ENCODE measurements at regions not wholly inside any gene's neighbourhood (a gene's known extent, or its start where the extent isn't known, plus 50 kb on each side); places are given as distances from the start of the nearest gene placed in this dataset.

- no peak for DNase-seq (ENCODE audit: low spot score)
- Histone ChIP-seq H3K4me1 (ENCODE audit: insufficient read depth) (no peaks in the 10 kb centered on the region), H3K4me2 (no peak overlapping the region), H2AFZ (no peak overlapping the region), H3F3A (replicated peaks; ENCODE audit: low read depth) (no peaks in the 10 kb centered on the region), H3K79me2 (replicated peaks; ENCODE audit: insufficient read depth) (no peaks in the 10 kb centered on the region), H3K9me2 (ENCODE audit: insufficient read depth) (no peaks in the 10 kb centered on the region), H3K36me3 (ENCODE audit: insufficient read depth) (no peaks in the 10 kb centered on the region), H3K27me3 (ENCODE audit: insufficient read depth) (no peaks in the 10 kb centered on the region), H4K20me1 (replicated peaks; ENCODE audit: insufficient read depth) (no peaks in the 10 kb centered on the region), H3K4me3 (no peak overlapping the region), H3K27ac (ENCODE audit: low read depth) (no peak overlapping the region)
- ATAC-seq = no peak
- Mint-ChIP-seq H3K9me3 (no peaks in the 10 kb centered on the region), H3K27me3 (ENCODE audit: insufficient read depth, low read depth, poor library complexity) (no peaks in the 10 kb centered on the region), H3K4me3 (no peak overlapping the region), H3K4me1 (no peaks in the 10 kb centered on the region), H3K27ac (no peak overlapping the region), H3K36me3 (ENCODE audit: low read depth) (no peaks in the 10 kb centered on the region)
- no peak for TF ChIP-seq ZNF114 (CRISPR knock-in tag; IDR thresholded peaks at IDR 0.05)
- no peak for TF ChIP-seq POLR2AphosphoS5 (IDR thresholded peaks at IDR 0.05; ENCODE audit: low read depth)
- TF ChIP-seq ZNF462 (CRISPR knock-in tag; IDR thresholded peaks at IDR 0.05) = no peak
- no peak for TF ChIP-seq ZNF331 (CRISPR knock-in tag; IDR thresholded peaks at IDR 0.05; ENCODE audit: low read depth)
- no peak for TF ChIP-seq NANOG (IDR thresholded peaks at IDR 0.05; ENCODE audit: borderline replicate concordance)
- TF ChIP-seq JUNB (IDR thresholded peaks at IDR 0.05; ENCODE audit: unreplicated experiment) = no peak
- no peak for TF ChIP-seq CTCF (conservative IDR thresholded peaks at IDR 0.05; ENCODE audit: low read depth in 2 of 2)
- TF ChIP-seq CREB1 (CRISPR knock-in tag; IDR thresholded peaks at IDR 0.05; ENCODE audit: low read depth) = no peak
- no peak for TF ChIP-seq REST (IDR thresholded peaks at IDR 0.05; ENCODE audit: unreplicated experiment)
- no peak for TF ChIP-seq ETS1 (IDR thresholded peaks at IDR 0.05)
- TF ChIP-seq STAT1 (IDR thresholded peaks at IDR 0.05; ENCODE audit: unreplicated experiment) = no peak
- TF ChIP-seq EZH2phosphoT487 (IDR thresholded peaks at IDR 0.05; ENCODE audit: unreplicated experiment) = no peak
These were observed 938.4 kb upstream of the SLC10A2 start for GRCh38 chr13:104004572-104004971.

All from GM23338 (cell line).